ENCODE measurements at regions not wholly inside any gene's neighbourhood (a gene's known extent, or its start where the extent isn't known, plus 50 kb on each side); places are given as distances from the start of the nearest gene placed in this dataset.

- Histone ChIP-seq H4K8ac (ENCODE audit: extremely low read depth, insufficient read depth, low read length) (no peak overlapping the region), H3K23ac (ENCODE audit: insufficient read length) (no peak overlapping the region), H3K79me1 (ENCODE audit: low read depth, low read length) (no peaks in the 10 kb centered on the region), H3K18ac (ENCODE audit: extremely low read depth, low read length) (no peak overlapping the region), H3K4ac (replicated peaks; ENCODE audit: insufficient read length, low read depth, low read length) (no peak overlapping the region), H3K4me1 (replicated peaks in 1 of 4; ENCODE audit: control insufficient read depth in 3 of 4, insufficient read depth in 4 of 4, low read length in 3 of 4) (no peaks in the 10 kb centered on the region), H3K56ac (replicated peaks; ENCODE audit: insufficient read length, low read depth, low read length) (no peak overlapping the region), H2BK20ac (ENCODE audit: low read length) (no peak overlapping the region), H3K36me3 (ENCODE audit: control insufficient read depth in 2 of 4, insufficient read depth in 4 of 4, low read length in 3 of 4) (no peaks in the 10 kb centered on the region), H3K23me2 (ENCODE audit: low read depth, low read length) (no peaks in the 10 kb centered on the region), H3K14ac (ENCODE audit: insufficient read length) (no peak overlapping the region), H3K27ac (ENCODE audit: low read depth, low read length) (no peak overlapping the region), H3K9me3 (ENCODE audit: insufficient read depth in 2 of 2, low read depth in 1 of 2, low read length in 1 of 2) (no peaks in the 10 kb centered on the region), H3K27me3 (replicated peaks in 1 of 4; ENCODE audit: control insufficient read depth in 3 of 4, extremely low read depth in 1 of 4, insufficient read depth in 3 of 4, low read length in 3 of 4) (no peaks in the 10 kb centered on the region), H4K20me1 (replicated peaks in 1 of 2; ENCODE audit: control insufficient read depth in 1 of 2, insufficient read depth in 2 of 2, low read length in 2 of 2) (no peaks in the 10 kb centered on the region), H2BK15ac (ENCODE audit: low read length) (no peak overlapping the region), H2BK120ac (replicated peaks; ENCODE audit: low read depth, low read length) (no peak overlapping the region), H3K4me3 (ENCODE audit: extremely low read depth in 1 of 4, insufficient read depth in 2 of 4, low read depth in 3 of 4, low read length in 4 of 4) (no peak overlapping the region), H3K4me2 (ENCODE audit: insufficient read depth in 1 of 2, low read depth in 2 of 2, low read length in 2 of 2) (no peak overlapping the region), H3K79me2 (ENCODE audit: control insufficient read depth in 1 of 2, insufficient read depth in 2 of 2, low read length in 2 of 2) (no peaks in the 10 kb centered on the region), H2AK5ac (ENCODE audit: low read depth, low read length) (no peak overlapping the region), H2AFZ (ENCODE audit: low read length) (no peak overlapping the region), H4K91ac (replicated peaks; ENCODE audit: insufficient read length, low read length) (no peak overlapping the region), H2BK5ac (ENCODE audit: low read depth, low read length) (no peak overlapping the region), H3K9ac (replicated peaks in 1 of 4; ENCODE audit: extremely low read depth in 1 of 4, low read depth in 3 of 4, low read length in 3 of 4) (no peak overlapping the region), H2BK12ac (ENCODE audit: low read depth, low read length) (no peak overlapping the region), H4K5ac (ENCODE audit: insufficient read length, low read depth, low read length) (no peak overlapping the region)
- 92% methylated on average over 10 of the region's 10 CpGs; no CpG with 5 or more reads in 1 of the 2 experiments for WGBS, 2 experiments (ENCODE audit: extremely low coverage in 1 of 2, insufficient coverage in 1 of 2, insufficient read length in 1 of 2, insufficient replicate concordance in 2 of 2, low coverage in 1 of 2, low lambda C conversion rate in 2 of 2, missing lambda C conversion rate in 1 of 2)
- TF ChIP-seq CEBPB (IDR thresholded peaks at IDR 0.05; ENCODE audit: low read depth, low read length): no peak
- TF ChIP-seq GABPA (IDR thresholded peaks at IDR 0.05; ENCODE audit: borderline replicate concordance, insufficient read depth, low read length): no peak
- no peak for TF ChIP-seq TCF12 (IDR thresholded peaks at IDR 0.05; ENCODE audit: low read depth, low read length)
- TF ChIP-seq SUZ12 (IDR thresholded peaks at IDR 0.05; ENCODE audit: low read length): no peak
- TF ChIP-seq FOSL1 (IDR thresholded peaks at IDR 0.05; ENCODE audit: insufficient read depth, low read depth, low read length): no peak
- no peak for TF ChIP-seq RNF2 (IDR thresholded peaks at IDR 0.05; ENCODE audit: borderline replicate concordance, low read depth, low read length, missing control alignments, poor library complexity, severe bottlenecking)
- no peak for TF ChIP-seq SP4 (IDR thresholded peaks at IDR 0.05; ENCODE audit: low read length)
- TF ChIP-seq SAP30 (IDR thresholded peaks at IDR 0.05; ENCODE audit: insufficient read depth, insufficient replicate concordance, low read length): no peak
- POLR2A ChIA-PET (ENCODE audit: partially characterized antibody): no interaction called here
- peak in 1 of 2 experiments; percentile 6 for DNase-seq (ENCODE audit: low read depth in 1 of 2, low spot score in 2 of 2)
- FAIRE-seq: no peak
- CTCF ChIA-PET (ENCODE audit: partially characterized antibody): interaction anchor here (0.5 kb wide), 1 partner anchor 455 kb away, joined by 3 read pairs; no protein-coding TSS in a partner anchor
Measured at GRCh38 chr19:30852168-30852567, 480.0 kb downstream of the ZNF536 start.
